ENCODE measurements at regions not wholly inside any gene's neighbourhood (a gene's known extent, or its start where the extent isn't known, plus 50 kb on each side); places are given as distances from the start of the nearest gene placed in this dataset.
A peak's percentile ranks its signal among the peaks of the same experiment; 100 is the strongest.
"Not testable (repeated sequence)": the region's sequence is repeated elsewhere in the genome, so short reads cannot be mapped to it uniquely, and the experiment has no call there.

DNA sequence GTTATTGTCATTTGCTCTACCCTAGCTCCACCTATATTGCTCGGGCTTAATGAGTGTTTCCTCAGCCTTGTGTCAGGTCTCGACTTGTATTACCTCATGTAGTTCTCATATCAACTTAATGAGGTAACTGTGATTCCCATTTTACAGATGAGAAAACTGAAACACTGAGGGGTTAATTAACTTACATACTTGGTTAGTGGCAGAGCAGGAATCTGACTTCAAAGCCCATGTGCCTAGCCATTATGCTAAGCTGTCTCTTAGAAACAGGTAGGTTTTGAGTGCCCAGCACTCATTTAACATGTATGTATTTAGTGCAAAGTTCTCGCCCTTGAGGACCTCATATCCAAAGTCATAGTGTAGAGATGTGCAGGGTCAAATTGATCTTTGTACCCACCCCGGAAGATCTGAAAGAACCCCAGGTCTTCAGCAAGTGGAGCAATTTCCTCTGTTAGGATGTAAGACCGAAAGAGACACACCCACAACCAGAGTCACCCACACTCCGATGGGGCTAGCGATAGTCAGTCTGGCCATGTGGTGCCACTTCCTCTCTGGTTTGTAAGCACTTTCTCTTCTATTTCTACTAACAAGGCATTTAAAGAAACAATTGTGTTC is 121.0 kb upstream of the SLC39A10 start:
- peak; percentile 48 for DNase-seq

DNA sequence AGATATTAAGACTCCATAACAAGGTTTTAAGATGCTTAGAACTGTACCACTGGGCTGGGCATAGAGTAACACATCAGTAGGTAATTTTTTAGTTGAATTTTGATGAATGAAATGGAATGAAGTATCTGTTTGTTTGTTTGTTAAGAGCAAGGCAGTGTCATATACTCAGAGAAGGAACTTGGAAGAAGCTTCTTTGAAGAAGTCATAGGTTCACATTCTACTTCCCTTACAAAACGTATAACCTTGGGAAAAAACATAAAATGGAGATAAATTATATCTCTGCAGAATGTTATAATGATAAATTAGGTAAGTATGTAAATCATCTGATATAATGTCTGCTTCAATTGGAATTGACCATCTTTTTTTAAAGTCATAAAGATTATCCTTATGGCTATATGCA is 122.1 kb upstream of the SLC39A10 start:
- DNase-seq: no peak

DNA sequence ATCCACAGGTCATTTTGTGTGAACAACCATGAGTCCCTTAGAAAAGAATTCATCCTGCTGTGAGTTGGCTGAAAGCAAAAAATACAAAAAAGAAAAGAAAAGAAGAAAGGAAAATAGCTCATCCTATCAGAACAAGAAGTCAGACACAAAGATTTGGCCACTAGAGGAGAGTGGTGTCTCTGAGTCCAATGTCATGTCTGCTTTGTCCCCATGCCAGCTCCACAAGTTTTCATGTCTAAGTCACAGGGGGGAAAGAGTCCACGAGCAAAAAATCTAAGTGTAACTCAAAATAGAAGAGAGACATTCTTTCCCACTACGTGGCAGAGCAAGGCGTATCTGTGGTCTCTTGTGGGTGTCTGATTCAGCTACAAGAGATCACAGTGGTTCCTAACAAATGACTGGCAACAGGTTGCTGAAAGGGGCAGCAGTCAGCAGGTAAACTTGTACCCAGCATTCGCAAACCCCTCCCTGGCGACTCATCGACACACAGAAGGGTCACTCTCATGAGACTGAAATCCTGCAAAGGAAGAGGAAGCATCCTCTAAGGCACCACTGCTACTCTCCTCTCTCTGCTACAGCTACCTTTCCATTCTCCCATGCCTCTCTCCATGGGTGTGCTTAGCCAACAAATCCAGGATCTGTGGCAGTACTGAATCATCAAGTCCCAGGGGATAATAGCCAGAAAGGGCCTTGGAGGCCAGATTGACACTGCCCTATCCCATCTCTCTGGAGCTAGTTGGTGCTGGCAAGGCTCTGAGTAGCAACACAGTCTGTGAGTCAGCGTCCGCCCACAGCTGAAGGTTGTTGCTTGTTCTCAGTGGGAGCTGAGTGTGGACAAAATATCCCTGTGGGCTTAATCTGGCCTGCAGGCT is 123.0 kb upstream of the SLC39A10 start:
- peak; percentile 50 for DNase-seq

DNA sequence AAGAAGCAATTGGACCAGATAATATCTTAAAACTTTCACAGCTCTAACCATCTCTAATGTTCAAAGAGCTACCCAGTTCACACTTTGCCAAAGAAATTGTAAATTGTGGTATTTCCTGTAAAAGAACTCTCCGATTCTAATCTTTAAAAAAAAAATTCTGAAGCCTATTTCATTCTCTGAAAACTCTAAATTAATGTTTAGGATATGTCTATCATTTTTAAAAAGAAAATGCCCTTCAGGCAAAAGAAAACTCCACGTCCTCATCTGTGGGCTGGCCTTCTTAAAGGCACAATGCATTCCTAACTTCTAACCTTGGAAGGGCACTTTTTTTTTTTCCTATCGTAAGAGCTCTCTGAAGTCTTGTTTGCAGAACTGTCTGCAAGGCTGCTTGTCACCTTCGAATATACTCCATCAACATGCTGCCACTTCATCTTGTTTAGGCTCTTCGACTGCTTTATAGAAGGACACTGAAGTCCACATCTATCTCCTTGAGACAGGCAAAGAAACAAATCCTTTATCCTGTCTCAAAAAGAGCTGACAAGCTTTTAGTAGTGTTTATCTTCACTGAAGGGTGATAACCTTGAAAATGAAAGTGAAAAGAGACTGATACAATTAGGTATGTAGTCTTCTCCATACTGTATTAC is 124.3 kb upstream of the SLC39A10 start:
- DNase-seq: no peak

DNA sequence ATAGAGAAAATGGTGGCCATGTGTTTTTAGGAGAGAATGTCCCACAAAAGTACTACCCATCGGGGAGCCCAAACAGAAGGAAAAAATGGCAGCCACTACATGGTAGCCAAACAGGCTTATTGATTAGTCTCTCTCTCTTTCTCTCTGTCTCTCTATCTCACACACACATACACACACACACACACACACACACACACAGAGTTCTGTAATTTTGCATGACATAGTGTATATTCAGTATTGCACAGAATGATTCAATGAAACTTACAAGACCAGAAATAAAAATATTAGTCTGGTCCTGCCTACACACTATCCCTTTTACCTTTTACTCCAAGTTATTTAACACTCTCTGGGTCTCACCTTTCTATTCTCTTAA is 124.8 kb upstream of the SLC39A10 start:
- no peak for DNase-seq

DNA sequence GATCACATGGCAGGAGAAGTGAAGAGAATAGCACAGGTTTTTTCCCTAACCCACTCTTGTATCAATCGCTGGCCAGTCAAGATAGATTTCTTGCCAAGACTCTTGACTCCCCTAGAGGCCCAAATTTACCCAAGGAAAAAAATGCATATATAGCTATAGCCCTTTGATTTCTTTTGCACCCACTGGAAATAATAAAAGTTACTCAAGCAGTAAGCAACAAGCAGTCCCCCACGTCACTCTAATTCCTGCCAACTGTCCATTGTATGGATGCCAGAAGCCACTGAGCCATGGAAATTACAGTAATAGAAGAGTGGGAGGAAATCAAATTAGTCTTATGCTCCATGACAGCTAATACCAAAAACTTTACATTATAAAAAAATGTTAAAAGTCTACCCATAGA is 125.3 kb upstream of the SLC39A10 start:
- no peak for DNase-seq

DNA sequence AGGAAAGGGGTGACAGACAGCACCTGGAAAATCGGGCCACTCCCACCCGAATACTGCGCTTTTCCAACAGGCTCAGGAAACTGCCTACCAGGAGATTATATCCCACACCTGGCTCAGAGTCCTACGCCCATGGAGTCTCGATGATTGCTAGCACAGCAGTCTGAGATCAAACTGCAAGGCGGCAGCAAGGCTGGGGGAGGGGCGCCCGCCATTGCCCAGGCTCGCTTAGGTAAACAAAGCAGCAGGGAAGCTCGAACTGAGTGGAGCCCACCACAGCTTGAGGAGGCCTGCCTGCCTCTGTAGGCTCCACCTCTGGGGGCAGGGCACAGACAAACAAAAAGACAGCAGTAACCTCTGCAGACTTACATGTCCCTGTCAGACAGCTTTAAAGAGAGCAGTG is 133.8 kb upstream of the SLC39A10 start:
- DNase-seq: not testable (repeated sequence)

DNA sequence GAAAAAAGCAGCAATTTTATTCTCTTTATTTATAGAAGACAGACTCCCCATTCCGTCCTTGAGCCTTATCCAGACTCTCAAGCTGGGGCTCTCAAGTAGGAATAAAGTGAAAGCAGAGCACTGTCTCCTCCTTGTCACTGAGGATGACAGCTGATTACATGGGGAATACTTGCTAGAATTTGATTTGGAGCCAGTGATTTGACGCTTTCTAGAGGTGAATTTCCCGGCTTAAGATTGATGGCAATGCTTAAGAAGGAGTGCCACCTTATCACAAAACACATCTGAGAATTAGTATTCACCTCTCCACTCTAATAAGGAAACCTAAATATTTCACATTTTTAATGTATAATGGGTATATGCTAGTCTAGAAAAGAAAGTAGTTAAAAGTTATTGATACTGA is 135.4 kb upstream of the SLC39A10 start:
- no peak for DNase-seq

DNA sequence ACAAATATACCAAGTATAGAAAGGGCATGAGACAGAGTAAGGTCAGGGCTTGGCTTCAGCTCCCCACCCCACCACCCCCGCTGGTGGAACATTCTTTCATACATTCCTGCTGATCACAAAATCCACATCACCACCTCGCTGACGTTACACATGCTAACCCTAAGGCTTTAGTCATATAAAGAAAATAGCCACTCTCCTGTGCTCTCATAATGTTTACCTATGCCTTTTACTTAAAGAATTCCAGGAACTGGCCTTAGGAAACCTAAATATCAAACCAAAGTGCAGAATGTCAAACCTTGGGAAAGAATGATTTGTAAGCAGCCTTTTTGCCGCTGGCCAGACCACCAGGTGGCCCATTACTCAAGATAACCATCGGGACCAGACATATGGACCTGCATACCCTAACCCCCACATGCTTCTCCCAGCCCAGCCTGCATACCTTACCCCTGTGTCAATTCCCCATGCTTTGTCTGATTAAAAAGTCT is 136.3 kb upstream of the SLC39A10 start:
- no peak for DNase-seq

DNA sequence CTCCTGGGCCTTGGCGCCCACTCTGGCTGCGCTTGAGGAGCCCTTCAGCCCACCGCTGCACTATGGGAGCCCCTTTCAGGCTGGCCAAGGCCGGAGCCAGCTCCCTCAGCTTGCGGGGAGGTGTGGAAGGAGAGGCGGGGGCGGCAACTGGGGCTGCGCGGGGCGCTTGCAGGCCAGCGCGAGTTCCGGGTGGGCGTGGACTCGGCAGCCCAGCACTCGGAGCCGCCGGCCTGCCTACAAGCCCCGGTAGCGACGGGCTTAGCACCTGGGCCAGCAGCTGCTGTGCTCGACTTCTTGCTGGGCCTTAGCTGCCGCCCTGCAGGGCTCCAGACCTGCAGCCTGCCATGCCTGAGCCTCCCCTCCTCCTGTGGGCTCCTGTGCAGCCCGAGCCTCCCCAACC is 141.5 kb upstream of the SLC39A10 start:
- no peak for DNase-seq

DNA sequence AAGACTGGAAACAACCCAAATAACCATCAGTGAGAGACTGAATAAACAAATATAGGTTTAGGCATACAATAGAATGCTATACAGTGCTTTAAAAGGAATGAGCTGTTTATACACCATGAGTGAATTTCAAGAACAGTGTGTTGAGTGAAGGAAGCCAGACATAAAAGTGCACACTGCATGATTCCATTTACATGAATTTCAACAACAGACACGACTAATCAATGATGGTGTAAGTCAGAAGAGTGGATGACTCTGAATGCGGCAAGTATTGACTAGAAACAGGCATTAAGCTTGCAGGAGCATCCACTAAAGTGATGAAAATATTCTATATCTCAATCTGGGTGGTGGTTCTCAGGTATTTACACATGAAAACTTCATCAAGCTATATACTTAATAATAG is 142.7 kb upstream of the SLC39A10 start:
- DNase-seq: no peak

DNA sequence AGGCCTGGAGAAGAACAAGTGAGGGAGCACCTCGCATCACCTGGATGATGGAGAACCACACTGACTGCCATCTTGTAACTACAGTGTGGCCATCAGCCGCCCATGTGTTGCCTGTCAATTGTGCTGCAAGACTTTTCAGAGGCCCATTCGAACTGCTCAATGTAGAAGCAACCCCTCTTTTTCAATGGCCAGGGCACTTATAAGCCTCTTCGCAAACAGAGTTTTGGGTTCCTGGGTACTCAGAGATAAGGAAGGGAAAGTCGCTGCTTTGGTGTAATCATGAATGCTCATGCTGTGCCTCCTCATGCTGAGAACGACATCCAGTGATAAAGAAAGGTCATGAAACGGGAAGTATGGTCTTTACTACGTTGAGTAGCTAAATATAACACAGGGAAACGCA is 143.9 kb upstream of the SLC39A10 start:
- no peak for DNase-seq

DNA sequence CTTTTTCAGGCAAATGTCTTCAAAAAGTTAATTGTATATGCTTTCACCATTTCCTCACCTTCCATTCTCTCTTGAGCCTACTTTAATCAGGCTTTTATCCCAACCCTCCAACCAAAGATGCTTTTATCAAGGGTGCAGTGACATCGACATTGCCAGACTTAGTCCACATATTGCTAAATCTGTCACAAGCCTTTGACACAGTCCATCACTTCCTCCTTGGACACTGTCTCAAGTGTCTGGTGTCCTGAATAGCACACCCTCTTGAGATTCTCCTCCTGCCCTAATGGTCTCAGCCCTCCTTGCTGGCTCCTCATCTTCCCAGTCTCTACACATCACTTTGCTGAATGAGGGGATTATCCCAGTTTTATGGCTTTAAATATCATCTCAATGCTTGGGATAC is 147.5 kb upstream of the SLC39A10 start:
- DNase-seq: no peak

DNA sequence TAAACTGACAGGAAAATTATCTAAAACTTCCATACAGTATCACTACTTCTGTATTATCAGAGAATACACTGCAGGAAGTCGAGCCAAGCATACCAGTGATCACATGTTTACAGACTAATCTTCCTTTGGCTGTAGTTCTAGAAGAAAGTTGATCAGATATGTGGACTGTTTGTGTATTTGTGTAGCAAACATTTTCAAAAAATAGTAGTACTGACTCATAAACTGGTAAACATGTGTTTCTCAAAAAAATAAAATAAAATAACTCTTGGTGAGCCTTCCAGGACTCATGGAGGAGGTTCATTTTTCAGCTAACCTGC is 148.9 kb upstream of the SLC39A10 start:
- DNase-seq: no peak

DNA sequence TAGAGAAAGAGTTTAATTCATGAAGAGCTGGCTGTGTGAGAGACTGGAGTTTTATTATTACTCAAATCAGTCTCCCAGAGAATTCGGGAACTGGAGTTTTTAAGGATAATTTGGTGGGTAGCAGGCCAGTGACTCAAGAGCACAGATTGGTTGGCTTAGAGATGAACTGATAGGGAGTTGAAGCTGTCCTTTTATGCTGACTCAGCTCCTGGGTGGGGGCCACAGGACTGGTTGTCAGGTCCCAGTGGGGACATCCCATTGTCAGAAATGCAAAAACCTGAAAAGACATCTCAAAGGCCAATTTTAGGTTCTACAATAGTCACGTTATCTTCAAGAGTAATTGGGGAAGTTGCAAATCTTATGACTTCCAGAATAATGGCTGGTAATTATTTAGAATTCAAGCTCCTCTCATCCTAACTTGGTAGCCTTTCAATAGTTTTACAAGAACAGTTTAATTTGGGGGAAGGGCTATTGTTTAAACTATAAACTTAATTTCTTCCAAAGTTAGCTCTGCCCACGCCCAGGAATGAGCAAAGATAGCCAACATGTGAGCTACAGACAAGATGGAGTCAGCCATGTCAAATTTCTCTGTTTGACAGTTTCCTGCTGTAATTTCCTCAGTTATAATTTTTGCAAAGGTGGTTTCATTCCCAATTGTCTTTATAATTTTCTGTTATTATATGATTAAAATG is 149.4 kb upstream of the SLC39A10 start:
- DNase-seq: no peak

DNA sequence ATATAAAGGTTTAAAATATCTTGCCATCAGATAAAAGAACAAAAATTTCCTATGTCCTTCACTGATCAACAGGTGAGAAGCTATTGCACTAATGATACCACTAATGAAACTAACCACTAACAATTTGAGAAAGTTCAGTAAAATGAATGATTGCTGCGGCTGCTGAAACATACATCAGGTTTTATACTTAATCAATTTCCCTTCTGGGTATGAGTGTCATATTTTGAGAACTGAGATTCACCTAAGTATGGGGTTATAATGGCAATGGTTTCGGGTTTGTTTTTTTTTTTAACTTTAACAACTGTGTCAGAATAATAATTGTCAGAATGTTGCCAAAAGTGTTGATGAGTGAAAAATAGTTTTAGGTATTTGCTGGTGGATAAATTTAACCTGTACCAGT is 151.3 kb upstream of the SLC39A10 start:
- DNase-seq: no peak

DNA sequence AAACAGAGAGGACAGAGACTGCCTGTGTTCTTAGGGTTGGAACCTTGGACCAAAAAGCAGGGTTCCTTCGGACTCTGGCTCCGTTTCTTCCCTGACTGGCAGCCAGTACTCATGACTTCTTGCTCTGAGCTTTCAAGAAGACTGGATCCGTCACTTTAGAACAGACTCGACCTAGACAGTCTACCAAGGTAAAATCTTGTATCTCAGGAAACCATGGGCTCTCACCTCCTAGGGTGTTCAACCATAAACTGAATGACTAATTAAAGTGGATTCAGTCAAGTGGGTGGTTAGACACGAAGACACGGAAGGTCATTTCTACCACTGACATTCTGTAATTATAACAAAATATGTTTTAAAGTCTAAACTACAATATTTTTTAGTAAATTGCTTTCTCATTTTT is 153.8 kb upstream of the SLC39A10 start:
- no peak for DNase-seq

DNA sequence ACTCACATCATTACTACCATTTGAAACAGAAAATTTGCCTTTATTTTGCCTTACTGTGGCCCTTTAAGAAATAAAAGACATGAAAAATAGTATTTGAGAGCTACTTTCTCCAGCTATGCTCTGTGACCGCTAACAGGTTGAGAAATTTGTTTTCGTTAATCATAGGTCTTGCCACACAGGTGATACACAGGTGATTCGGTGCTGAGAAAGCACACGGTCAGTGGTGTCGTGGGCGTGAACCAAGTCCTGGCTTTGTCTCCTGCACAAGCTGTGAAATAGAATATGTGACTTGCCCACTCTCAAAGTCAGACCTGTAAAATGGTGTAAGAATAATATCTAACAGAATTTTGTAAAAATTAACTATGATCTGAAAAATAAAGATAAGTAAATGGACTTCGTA is 155.3 kb upstream of the SLC39A10 start:
- DNase-seq: no peak

DNA sequence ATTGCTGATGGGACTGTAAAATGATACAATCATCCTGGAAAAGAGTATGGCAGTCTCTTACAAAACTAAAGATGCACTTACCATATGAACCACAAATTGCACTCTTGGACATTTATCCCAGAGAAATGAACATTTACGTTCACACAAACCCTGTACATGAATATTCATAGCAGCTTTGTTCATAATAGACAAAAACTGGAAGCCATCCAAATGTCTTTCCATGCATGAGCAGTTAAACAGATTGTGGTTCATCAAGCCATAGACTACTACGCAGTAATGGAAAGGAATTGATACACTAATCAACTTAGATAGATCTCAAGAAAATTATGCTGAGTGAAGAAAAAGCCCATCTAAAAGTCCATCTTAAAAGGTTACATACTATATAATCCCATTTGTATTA is 156.1 kb upstream of the SLC39A10 start:
- no peak for DNase-seq

DNA sequence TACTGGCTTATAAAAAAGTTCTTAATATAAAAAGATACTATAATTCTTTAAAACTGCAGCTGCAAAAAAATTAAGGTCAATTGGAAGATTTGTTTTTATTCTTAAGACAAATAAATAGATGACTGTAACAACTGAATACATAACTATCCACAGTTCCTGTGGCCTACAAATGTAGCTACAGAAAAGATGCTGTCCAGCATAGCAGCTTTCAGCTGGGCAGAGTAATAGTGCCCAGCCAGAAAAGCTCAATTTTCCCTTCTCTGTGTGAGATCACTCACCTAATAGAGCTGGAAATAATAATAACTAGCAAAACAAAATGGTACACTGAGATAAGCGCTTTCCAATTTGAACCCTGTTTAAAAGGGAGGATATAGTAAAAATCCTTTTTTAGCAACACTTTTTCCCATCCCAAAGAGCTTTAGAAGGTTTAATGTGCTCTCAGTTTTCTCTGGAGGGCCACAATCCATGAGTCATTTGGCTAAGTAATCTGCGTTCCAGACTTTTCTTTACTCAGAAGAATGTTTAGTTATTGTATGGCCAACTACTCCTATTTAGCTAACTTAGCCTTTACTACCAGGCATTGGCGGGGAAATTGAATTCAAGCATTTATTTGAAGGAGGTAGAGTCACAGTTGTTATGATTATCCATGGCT is 158.1 kb upstream of the SLC39A10 start:
- DNase-seq: no peak

DNA sequence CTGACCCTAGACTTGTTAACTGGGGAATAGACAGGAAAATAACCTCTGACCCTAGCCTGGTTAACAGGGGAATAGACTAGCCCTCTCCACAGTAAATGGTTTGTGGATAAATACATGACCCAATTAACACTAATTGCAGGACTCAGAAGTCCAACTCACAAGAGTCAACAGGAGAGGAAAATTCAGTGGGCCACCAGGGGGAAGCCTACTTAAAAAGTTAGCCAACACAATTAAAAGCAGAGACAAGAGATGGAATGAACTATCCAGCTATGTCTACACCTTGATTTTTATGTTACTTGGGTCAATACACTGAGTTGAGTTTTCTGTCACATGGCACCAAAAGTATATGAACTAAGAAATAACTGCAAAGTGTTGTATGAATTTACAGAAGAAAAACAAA is 158.8 kb upstream of the SLC39A10 start:
- DNase-seq: peak; percentile 37

DNA sequence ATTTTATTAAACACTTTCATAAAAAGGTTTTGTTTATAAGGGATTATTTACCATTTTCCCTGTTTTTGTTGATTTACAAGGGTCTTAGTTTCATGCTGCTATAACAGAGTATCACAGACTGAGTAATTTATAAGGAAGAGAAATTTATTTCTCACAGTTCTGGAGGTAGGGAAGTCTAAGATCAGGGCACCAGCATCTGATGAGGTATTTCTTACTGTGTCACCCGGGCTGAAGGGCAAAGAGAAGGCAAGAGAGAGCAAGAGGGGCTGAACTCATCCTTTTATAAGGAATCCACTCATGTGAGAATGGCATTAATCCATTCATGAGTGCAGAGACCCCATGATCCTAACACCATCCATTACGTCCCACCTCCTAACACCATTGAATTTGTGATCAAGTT is 160.0 kb upstream of the SLC39A10 start:
- no peak for DNase-seq

DNA sequence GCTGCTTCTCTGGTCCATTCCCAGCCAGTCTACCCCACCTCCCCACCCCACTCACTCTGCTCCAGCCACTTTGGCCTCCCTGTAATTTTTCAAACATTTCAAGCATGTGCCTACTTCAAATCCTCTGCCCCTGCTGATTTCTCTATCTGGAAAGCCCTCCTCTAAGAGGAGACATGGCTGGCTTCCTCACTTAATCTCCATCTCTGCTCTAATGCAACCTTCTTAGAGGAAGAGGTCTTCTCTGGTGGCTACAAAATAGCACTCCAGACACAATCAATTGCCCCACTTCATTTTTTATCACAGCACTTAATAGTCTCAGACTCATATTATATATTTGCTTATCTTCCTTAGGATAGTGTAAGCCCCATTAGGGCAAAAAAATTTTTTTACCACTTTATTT is 161.1 kb upstream of the SLC39A10 start:
- DNase-seq: no peak

All from activated CD4-positive, alpha-beta T cell treated with anti-CD3 and anti-CD28 coated beads for 1 hour (primary cell).